ENCODE measurements at regions not wholly inside any gene's neighbourhood (a gene's known extent, or its start where the extent isn't known, plus 50 kb on each side); places are given as distances from the start of the nearest gene placed in this dataset.

DNA sequence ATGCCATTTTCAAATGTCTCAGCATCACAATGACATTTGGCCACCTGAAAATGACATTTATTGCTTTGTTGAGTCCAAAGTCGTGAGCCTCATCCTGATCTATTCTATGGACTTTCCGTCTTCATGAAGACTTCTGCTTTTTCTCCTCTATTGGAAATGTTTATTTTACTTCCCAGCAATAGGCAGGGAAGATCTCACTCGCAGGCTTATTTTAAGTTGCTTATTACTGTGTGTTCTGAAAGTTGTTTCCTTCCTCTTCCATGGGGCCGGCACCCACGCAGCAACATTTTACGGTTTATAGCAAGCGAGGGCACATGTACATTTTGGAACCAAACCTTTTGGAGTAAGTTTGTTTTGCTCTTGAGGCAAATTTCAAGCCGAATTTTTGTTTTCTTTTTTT, 221.0 kb upstream of the KLF6 start:
- no peak for DNase-seq

DNA sequence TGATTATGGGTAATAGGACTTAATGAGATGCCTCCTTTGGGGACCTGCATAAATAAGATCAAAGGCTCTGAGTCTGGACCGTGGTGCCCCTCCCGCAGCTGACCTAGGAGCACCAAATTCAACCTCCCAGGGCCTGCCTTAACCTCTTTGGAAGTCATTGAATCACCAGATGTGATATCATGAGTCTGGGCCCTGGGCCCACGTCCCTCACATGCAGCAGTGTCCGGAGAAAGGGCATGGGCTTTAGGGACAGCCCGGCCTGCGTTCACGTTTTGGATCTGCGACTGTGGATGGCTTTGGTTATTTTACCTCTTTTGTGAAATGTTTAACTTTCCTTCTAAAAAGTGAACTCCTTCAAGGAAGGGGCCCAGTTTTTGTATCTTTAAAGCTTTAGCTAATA, 220.0 kb upstream of the KLF6 start:
- DNase-seq, result no peak

GRCh38 chr10:4004144-4004543, 219.1 kb upstream of the KLF6 start:
- DNase-seq, result no peak

DNA sequence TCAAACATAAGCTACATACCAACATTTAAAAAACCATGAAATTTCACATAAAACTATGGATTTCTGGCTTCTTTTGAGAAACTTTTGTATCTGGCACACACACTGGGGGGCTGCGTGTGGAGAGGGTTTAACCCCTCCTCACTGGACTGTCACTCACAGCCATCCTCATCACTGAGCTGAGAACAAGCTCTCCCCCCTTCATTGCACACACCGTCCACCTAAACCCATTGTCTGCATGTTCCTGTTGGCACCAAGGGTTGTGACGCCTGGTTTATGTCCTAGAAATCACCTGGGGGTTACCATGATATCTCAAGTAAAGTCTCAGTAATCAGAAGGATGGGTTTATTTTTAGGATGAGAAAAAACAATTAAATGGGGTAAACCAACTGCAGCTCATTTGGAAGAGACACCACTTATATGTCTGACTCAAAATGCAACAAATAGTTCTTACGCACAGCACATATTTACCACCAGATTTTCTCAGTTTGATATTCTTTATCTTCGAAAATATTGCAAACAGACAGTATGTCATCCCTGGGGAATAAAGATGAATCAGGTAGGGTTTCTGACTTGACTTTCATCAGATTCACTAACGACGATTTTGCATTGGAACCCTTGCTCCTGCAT, 218.5 kb upstream of the KLF6 start:
- DNase-seq, result no peak

DNA sequence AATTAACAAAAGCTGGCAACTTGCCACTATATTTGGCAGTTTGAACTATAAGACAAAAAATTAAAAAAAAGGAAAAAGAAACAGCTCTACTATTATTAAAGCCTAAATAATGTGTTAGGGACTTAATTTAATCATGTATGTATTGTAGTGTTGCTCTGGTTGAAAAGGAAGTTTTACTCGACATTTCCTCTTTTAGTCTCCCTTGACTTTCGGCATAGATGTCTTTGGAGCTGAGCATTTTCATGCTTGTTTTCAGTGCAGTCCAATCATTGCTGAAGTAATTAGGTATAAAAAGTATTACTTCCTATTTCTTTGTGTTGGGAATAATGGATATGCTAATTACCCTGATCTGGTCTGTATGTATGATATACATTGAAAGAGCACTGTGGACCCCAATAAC, 216.8 kb upstream of the KLF6 start:
- no peak for DNase-seq

DNA sequence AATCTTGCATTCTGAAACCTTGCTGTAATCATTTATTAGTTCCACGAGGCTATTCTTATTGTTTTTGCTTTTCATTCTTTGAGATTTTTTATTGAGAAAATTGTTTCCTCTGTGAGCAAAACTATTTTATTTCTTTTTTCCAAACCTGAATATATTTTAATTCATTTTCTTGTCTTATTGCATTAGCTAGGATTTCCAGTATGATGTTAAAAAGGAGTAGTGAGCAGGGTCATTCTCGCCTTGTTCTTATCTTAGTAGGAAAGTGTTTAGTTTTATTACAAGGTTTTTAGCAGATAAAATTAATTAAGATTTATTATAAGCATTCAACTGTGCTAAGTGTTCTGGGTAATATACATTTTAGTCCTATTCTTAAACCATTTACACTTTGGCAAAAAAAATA, 214.6 kb upstream of the KLF6 start:
- DNase-seq, result no peak

DNA sequence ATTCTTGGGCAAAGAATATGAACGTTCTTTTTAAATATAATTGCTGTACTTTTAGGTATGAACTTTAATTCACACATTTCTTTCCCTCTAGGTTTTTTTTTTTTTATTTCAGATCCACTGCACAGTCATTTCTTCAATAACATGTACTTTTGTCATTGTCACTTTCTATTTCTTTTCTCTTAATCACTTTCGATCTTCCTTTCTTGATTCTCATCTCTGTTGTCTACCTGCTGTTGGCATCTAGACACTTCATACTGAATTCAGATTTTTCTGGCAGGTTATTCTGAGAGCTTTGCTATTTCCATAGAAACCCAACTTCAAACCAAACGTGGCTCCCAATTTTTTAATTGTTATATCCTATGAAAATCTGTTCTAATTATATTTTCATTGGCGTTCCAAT, 211.7 kb upstream of the KLF6 start:
- no peak for DNase-seq

DNA sequence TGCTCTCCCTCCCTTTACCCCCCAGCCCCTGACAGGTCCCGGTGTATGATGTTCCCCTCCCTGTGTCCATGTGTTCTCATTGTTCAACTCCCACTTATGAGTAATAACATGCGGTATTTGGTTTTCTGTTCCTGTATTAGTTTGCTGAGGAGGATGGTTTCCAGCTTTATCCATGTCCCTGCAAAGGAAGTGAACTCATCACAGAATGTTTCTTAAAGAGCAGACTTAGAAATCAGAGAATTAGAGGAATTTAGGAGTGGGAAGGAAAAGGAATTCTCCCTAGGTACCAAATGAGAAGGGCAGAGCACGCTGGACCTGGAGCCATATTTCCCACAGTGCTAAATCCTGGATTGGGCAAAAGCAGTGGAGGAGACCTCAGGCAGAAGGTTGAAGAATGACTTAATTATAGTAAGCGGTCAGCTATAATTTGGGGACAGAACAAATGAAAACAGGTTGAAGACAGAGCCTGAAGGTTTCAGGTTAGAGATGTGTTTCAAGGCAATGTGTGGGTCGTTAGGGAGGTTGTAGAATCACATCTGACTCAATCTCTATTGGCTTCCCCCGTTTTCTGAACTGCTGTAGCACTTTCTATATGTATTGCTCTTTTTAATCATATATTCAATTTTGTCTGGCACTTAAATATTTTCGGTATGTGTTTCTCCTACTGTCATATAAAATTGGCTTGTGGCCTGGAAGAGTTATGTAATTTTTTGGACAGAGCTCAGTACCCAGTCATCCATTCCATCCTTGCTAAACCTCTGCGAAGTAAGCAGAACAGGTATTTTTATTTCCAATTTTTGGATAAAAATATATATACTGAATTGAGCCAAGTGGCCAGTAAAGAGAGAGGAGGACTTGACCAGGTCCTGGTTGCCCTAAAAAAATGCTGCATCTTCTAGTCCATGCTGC, 210.5 kb upstream of the KLF6 start:
- peak; percentile 65 for DNase-seq

- no peak for DNase-seq
These were observed 207.6 kb upstream of the KLF6 start for GRCh38 chr10:3992382-3993178.

GRCh38 chr10:3990307-3990706, 205.3 kb upstream of the KLF6 start:
- no peak for DNase-seq

DNA sequence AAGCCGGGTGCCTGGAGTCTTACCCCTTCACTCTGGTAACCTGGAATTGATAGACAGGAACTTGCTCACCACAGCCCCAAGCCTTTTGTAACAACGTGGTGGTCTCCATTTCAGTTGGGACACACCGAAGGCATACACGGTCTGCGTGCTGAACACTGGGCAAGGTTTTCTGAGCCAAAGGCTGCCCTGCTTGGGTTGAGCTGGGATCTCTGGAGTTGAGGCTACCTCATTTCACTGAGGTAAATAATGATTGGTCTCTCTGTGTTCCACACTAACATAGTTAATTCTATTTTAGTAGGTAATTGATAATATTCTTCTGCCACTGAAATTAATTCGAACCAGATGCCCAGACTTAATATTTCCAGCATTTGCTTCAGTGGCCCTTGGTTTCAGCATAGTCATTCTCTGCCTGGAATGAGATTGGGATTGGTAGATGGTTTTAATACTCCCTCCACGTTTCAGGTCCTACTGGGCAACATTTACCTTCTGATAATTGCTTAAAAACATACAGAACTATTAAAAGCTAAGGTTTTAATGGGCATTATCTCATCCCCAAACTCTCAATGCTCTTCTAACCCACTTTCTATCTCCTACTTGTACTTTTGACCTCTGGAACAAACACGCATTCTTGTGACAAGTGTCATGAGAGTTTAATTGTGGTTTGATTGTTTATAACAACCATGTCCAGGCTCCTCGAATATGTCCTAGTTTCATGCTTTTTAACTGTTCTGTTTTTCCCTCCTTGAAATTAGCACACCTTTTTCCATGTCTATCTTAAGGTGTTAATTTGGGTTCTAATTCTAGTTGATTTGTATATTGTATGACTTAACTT, 202.3 kb upstream of the KLF6 start:
- DNase-seq, result no peak

DNA sequence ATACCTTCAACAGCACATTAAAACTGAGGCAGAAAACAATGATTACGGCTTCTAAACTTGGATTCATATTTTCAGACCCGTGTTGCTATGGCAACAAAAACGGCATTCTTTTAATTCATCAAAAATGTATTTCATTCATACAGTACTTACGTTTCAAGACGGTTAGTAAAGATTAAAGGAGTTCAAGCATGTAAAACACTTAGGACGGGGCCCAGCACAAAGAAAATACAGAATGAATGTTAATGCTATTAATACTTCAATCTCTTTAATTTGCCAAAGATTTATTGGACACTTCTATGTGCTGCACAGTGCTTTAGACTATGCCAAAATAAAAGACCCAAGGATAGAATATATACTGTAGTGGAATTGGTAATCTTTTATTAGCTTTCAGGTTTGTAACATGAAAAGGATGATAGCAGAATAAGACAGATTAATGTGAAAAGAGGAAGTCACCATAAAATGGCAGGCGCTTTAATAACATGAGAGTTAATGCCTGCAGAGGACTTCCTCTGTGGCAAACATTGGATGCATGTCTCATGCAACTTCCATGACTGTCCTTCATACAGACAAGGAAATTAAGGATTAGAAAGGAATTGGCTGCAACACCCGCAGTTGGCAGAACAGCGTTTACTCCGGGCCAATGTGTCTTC, 201.6 kb upstream of the KLF6 start:
- no peak for DNase-seq

DNA sequence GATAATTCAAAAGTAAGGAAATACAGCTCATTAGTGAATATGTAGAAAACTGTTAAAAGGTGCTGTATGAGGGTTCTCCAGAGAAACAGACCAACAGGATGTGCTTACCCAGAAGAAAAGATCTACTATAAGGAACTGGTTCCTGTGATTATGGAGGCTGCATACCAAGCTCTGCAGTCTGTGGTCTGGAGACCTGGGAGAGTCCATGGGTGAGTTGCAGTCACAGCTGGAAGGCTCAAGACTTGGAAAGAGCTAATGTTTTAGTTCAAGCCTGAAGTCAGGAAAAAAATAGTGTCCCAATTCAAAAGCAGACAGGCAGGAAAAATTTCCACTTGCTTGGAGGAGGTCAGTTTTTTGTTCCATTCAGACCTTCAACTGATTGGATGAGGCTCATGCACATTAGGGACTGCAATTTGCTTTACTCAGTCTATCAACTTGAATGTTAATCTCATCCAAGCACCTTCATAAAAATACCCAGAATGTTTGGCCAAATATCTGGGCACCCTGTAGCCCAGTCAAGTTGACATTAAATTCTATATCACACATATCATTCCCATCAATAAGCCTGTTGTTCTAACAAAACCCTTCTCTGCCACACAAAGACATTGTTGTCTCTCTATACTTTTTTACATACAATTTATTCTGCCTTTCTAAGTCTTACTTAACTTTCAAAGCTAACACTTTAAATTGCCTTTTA, 197.9 kb upstream of the KLF6 start:
- DNase-seq, result no peak

- no peak for DNase-seq
These were observed 196.3 kb upstream of the KLF6 start for GRCh38 chr10:3981300-3981699.

DNA sequence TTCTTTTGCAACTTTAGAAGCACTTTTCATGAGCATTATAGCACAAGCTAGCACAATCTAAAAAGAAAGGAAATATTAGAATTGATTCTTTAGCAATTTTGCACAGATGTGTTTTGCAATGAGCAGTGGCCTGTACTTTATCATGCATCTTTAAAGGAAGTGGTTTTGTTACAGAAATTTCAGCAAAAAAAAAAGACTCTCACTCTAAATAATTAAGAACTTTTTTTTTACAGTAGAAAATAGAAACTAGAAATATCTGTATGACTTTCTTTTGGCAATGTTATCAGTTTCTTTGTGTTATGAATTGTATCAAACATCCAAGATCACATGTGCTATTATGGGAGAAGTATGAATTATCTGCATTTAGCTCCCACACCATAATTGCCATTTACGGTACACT, 195.7 kb upstream of the KLF6 start:
- no peak for DNase-seq

DNA sequence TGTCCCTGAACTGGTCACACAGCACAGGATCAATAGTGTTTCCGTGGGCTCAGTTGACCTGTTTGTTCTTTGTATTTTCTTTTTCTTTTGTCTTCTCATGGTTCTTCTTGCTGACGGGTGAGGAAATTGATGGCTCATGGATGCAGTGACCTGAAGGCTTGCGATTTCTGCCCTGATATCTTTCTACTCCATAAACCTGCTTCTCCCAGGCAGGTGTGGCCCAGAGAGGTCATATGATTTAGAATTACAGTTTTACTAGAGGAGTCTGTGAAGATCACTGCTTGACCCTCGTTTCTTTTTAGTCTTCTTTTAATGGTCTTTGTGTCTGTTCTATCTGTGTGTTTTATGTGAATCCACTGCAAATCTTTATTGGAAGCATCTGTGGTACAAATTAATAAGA, 195.1 kb upstream of the KLF6 start:
- DNase-seq, result no peak

- no peak for DNase-seq
These were observed 193.8 kb upstream of the KLF6 start for GRCh38 chr10:3978761-3979160.

DNA sequence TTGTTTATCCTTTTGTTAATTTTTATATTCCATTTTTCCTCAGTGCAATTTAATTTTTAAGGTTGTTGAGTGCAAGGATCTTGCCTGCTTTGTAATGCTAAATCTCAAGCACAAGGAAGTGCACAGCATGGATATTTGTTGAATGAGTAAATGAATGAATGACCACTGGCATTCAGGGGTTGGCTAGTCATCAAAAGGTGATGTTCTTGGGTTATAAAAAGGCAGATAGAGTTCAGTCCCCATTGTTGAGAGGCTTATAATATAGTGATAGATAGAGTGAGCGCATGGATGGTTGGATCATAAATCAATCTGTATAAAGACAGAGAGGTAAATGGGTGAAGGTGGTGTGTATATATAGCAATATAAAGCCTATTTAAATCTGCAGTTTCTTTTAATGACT, 193.2 kb upstream of the KLF6 start:
- no peak for DNase-seq

DNA sequence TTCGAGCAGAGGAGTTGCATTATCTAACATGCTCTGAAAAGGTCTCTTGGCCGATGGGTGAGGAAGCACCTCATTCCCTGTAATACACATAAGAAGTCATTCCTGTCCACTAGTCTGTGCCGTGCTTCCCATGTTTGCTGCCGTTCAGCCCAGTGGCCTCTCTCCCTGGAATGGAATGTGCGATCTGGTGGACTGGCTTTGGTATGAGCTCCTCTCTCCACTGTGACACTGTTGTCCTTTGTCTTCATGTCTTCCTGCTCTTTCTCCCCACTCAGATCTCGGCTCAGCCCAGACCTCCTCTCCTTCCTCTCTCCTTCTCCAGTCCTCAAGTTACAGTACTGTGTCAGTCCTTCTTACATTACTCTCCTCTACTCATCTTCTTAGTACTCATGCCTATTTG, 192.8 kb upstream of the KLF6 start:
- no peak for DNase-seq

- no peak for DNase-seq
These were observed 191.7 kb upstream of the KLF6 start for GRCh38 chr10:3976718-3977117.

- no peak for DNase-seq
These were observed 191.2 kb upstream of the KLF6 start for GRCh38 chr10:3976171-3976570.

DNA sequence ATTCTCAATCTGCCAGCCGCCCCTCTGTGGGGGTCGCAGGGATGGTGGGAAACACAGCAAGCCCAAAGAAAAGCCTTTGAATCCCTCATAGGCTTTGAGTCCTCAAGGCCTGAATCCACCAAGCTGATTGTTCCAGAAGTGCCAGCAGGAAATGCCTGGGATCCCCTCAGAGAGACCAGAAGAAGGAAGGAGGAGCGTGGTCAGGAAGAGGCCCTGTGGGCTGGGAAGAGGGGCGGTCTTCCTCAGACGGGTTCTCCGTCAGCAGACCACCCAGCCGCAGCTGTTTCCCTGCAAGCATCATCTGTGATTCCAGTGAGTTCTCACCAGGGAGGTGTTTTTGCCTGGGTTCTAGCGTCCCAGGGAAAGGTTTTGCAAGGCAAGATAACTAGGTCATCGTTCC, 190.0 kb upstream of the KLF6 start:
- DNase-seq, result no peak
